ENCODE measurements at regions not wholly inside any gene's neighbourhood (a gene's known extent, or its start where the extent isn't known, plus 50 kb on each side); places are given as distances from the start of the nearest gene placed in this dataset.
A peak's percentile ranks its signal among the peaks of the same experiment; 100 is the strongest.

GRCh38 chr13:29999492-30000369 lies 149.3 kb upstream of the UBL3 start:
- no peak overlapping the region for H3K27ac Mint-ChIP-seq
- H3K36me3 Mint-ChIP-seq, result no peaks in the 10 kb centered on the region
- no peak for DNase-seq (ENCODE audit: low spot score in 2 of 2)

DNA sequence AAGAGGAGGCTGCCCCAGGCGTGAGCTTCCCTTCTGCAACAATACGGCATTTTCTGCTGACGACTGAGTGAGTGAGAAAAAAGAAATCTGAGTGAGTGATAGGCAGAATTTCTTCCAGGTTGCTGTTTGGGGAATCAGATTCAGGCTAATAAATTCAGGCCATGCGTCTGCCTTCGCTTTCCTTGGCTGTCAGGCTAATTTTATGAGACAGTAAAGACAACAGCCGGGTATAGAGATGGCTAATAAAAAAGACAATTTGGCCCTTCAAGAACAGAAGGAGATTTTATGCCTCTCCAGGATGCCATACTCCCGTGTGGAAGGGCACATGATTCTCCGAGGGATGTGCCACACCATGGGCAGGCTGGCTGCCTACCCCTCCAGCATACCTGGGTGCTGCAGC lies 145.9 kb upstream of the UBL3 start:
- no peak for ATAC-seq
- Mint-ChIP-seq H3K36me3 (no peaks in the 10 kb centered on the region), H3K9me3 (no peaks in the 10 kb centered on the region), H3K27ac (no peak overlapping the region), H3K4me3 (no peak overlapping the region), H3K4me1 (no peaks in the 10 kb centered on the region)
- no peak for DNase-seq (ENCODE audit: low spot score in 2 of 2)

More at GRCh38 chr13:29999492-30000369, 149.3 kb upstream of the UBL3 start:
- Mint-ChIP-seq H3K4me1 (peaks cover 6% of the 10 kb centered on the region), H3K4me3 (no peak overlapping the region), H3K9me3 (no peaks in the 10 kb centered on the region)
- ATAC-seq, result no peak

DNA sequence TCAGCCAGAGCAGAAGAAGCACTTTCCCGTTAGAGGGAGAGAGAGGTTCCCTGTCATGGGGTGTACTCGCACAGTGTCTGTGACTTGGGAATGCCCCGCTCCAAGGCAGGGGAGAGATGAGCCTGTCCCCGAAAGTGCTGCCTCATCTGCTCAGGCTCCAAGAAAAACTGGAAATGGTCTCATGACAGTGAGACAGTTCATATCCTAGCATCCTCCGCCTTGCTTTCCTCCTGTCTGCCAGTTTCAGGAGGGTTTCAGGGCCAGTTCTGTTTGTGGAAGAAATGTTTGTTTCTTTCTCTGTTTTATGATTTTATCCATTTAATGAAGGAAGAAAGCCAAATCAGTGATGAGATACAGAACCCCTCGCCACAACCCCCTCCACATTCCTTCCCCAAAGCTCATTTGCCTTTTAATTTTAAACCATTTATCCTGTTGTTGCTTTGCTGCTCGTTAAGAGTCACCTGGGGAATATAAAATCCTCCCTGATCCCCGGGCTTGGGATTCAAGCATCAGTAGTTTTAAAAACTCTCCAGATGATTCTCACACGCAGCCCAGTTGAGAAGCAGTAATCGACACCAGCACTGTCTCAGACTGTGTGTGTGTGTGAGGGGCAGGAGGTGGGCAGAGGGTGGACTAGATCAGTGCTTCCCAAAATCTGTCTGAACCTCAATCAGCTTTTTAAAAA lies 144.6 kb upstream of the UBL3 start:
- no peaks in the 10 kb centered on the region for H3K4me1 Mint-ChIP-seq
- DNase-seq (ENCODE audit: low spot score in 2 of 2), result no peak
- no peaks in the 10 kb centered on the region for H3K36me3 Mint-ChIP-seq
- no peak overlapping the region for H3K4me3 Mint-ChIP-seq
- no peak for ATAC-seq
- H3K9me3 Mint-ChIP-seq, result no peaks in the 10 kb centered on the region
- no peak overlapping the region for H3K27ac Mint-ChIP-seq

DNA sequence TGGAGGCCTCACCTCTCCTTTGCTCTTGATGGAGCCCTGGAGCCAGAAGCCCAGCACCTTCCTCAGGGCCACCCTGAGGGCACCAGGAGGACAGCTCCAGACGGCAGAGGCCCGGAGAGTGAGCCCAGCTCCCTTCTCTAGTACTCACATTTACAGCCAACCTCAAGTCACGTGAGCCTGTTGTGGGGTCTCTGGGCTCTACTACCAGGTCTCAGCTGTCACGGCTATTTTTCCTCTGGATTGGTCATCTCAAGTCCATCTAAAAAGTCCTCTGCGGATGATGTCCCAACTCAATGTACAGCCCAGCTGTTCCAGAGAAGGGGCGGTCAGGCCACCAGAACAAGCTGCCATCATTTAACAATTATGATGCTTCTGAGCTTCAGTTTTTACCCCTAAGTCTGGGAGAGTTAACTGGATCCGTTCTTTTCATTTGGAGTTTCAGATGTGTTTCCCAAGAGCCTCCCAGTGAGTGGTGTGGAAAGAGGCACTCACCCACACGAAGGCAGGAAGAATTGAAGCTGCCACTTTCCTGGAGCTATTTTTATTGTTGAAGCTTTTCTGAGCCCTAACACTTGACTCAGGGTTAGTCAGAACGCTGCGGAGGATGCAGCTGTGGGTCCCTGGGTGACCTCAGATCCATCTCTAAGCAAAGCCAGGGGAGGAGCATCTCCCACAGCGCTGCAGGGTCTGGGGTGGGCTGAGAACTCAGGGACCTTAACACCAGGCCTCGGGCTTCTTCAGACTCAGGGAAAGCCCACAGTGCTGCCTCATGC lies 143.5 kb upstream of the UBL3 start:
- Mint-ChIP-seq H3K4me3 (no peak overlapping the region), H3K4me1 (no peaks in the 10 kb centered on the region), H3K36me3 (no peaks in the 10 kb centered on the region), H3K9me3 (no peaks in the 10 kb centered on the region), H3K27ac (no peak overlapping the region)
- DNase-seq (ENCODE audit: low spot score in 2 of 2) (no peak), ATAC-seq (no peak)

- no peak overlapping the region for H3K4me3 Mint-ChIP-seq
- H3K27ac Mint-ChIP-seq, result no peak overlapping the region
- H3K4me1 Mint-ChIP-seq, result no peaks in the 10 kb centered on the region
- peaks cover 1% of the 10 kb centered on the region for H3K9me3 Mint-ChIP-seq
- DNase-seq (ENCODE audit: low spot score in 2 of 2) (no peak), ATAC-seq (no peak)
- H3K36me3 Mint-ChIP-seq, result no peaks in the 10 kb centered on the region
Observed at GRCh38 chr13:29993196-29993595, 142.8 kb upstream of the UBL3 start.

DNA sequence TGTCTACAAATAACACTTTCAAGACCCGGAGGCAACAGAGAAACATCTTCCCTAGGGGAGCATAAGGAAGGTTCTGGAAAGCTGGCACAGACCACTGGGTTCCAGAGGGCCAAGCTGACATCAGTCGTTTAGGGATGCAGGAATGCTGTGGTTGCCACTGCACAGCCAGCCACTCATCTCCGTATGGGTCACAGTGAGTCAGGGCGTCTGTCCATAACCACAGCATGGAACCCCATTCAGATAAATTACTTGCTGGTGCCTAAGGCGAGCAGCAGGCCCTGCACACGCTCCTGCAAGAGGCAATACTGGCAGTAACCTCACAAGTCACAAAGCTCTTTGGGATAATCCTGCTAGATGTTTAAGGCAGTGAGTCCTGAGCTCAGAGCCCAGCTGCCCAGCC lies 140.9 kb upstream of the UBL3 start:
- ATAC-seq (no peak), DNase-seq (ENCODE audit: low spot score in 2 of 2) (no peak)
- H3K27ac Mint-ChIP-seq, result no peak overlapping the region
- H3K36me3 Mint-ChIP-seq, result no peaks in the 10 kb centered on the region
- H3K9me3 Mint-ChIP-seq, result peaks cover 13% of the 10 kb centered on the region
- H3K4me3 Mint-ChIP-seq, result no peak overlapping the region
- H3K4me1 Mint-ChIP-seq, result no peaks in the 10 kb centered on the region

- DNase-seq (ENCODE audit: low spot score in 2 of 2) (no peak), ATAC-seq (no peak)
- Mint-ChIP-seq H3K36me3 (no peaks in the 10 kb centered on the region), H3K27ac (no peak overlapping the region), H3K4me1 (no peaks in the 10 kb centered on the region), H3K9me3 (peaks cover 13% of the 10 kb centered on the region), H3K4me3 (no peak overlapping the region)
Observed at GRCh38 chr13:29987340-29987739, 136.9 kb upstream of the UBL3 start.

GRCh38 chr13:29980339-29980738 lies 129.9 kb upstream of the UBL3 start:
- H3K27ac Mint-ChIP-seq, result no peak overlapping the region
- no peaks in the 10 kb centered on the region for H3K36me3 Mint-ChIP-seq
- DNase-seq (ENCODE audit: low spot score in 2 of 2), result peak in 1 of 2 donors; percentile 26
- H3K4me3 Mint-ChIP-seq, result no peak overlapping the region
- H3K9me3 Mint-ChIP-seq, result no peaks in the 10 kb centered on the region
- ATAC-seq, result no peak
- H3K4me1 Mint-ChIP-seq, result peaks cover 6% of the 10 kb centered on the region

DNA sequence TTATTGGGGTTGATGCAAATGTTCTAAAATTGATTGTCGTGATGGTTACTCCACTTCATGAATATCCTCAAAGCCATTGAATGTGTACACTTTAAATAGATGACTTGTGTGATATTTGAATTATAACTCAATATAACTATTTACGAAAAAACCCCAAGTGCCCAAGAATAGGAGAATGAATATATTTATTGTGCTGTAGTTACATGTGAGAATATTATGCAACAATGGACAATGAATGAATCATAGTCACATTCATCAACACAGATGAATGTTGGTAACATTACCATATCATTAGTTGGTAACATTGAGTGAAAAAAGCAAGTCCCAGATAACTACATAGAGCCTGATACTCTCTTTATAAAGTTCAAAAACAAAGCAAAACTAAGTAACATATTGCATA lies 127.8 kb upstream of the UBL3 start:
- ATAC-seq, result no peak
- DNase-seq (ENCODE audit: low spot score in 2 of 2), result no peak
- no peaks in the 10 kb centered on the region for H3K9me3 Mint-ChIP-seq
- H3K4me1 Mint-ChIP-seq, result peaks cover 6% of the 10 kb centered on the region
- no peak overlapping the region for H3K27ac Mint-ChIP-seq
- H3K36me3 Mint-ChIP-seq, result no peaks in the 10 kb centered on the region
- no peak overlapping the region for H3K4me3 Mint-ChIP-seq

DNA sequence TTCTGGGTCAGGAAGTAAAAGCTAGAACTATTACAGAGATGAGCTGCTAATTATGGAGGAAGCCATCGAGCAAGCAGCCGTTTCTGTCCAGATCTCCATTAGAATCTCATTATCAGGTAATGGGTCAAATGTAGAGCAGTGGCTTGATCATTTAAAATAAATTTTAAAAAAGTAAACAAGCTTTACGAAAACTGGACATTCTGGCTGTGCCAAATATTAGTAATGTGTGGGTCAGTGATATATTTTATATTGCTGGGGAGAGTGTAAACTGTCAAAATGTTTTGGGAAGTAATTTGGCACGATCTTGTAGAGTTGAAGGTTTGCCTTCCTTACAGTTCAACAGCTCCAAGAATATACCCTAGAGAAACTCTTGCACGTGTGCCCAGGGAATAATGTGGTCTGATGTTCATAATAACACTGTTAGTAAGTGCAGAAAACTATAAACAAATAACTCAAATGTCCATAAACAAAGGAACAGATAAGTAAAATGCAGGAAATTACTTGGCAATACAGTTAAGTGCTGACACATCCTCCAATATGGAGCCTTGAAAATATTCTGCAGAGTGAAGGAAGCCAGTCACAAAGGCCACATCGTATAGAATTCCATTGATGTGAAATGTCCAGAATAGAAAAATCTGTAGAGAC lies 127.2 kb upstream of the UBL3 start:
- H3K4me3 Mint-ChIP-seq, result no peak overlapping the region
- H3K36me3 Mint-ChIP-seq, result no peaks in the 10 kb centered on the region
- no peak for ATAC-seq
- no peak for DNase-seq (ENCODE audit: low spot score in 2 of 2)
- no peak overlapping the region for H3K27ac Mint-ChIP-seq
- H3K9me3 Mint-ChIP-seq, result no peaks in the 10 kb centered on the region
- peaks cover 6% of the 10 kb centered on the region for H3K4me1 Mint-ChIP-seq

DNA sequence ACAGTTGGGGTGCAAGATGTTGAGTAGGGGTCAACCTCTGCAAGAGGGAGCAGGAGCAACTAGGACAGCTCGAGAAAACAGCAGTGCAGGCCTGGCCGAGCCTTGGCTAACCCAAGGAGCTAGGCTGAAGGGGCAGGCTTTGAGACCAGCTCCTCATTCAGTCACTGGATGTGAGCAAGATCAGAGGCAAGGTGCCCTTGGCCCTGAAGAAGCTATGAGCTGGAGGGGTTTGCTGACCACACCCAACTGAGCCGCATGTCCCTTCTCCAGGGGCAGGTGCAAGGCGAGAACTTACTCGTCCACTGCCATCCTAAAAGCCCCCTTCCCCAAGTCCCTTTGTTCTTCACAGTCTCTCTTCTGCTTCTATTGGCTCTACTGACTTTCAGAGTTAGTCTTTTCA lies 126.1 kb upstream of the UBL3 start:
- Mint-ChIP-seq H3K36me3 (no peaks in the 10 kb centered on the region), H3K9me3 (no peaks in the 10 kb centered on the region), H3K27ac (no peak overlapping the region), H3K4me1 (peaks cover 6% of the 10 kb centered on the region), H3K4me3 (no peak overlapping the region)
- DNase-seq (ENCODE audit: low spot score in 2 of 2), result peak in 1 of 2 donors; percentile 23
- no peak for ATAC-seq

DNA sequence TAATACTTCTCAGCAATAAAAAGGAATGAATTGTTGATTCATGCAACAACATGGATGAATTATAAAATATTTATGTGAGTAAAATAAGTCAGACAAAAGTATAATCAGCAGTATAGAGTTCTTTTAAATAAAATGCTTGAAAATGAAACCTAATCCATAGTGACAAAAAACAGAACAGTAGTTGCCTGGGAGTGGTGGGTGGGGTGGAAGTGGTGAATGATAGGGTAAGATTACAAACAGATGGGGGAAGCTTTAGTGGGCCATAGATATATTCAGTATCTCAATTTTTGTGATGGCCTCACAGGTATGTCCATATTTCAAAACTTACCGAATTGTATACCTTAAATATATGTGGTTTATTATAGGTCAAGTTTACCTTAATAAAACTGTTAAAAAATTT lies 124.9 kb upstream of the UBL3 start:
- DNase-seq (ENCODE audit: low spot score in 2 of 2) (no peak), ATAC-seq (no peak)
- no peaks in the 10 kb centered on the region for H3K9me3 Mint-ChIP-seq
- no peak overlapping the region for H3K4me3 Mint-ChIP-seq
- H3K36me3 Mint-ChIP-seq, result no peaks in the 10 kb centered on the region
- H3K27ac Mint-ChIP-seq, result no peak overlapping the region
- H3K4me1 Mint-ChIP-seq, result peaks cover 6% of the 10 kb centered on the region

DNA sequence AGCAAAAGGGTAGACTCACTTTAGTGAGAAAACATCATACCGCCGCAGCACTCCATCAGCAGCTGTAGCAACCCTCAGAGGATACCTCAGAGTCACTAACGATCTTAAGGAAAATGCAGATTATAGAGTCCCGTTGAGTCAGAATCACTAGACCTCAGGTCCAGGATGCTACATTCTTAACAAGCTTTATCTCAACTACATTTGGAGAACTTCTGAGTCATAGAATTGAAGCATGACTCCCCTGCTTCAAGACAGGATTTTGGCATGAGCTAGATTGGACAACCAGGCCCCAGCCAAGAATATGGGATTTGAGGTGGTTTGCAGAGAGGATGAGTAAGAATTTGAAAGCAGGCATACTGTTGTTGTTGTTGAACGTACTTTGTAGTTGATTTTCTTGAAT lies 118.9 kb upstream of the UBL3 start:
- H3K36me3 Mint-ChIP-seq, result no peaks in the 10 kb centered on the region
- ATAC-seq, result no peak
- peaks cover 2% of the 10 kb centered on the region for H3K9me3 Mint-ChIP-seq
- H3K4me3 Mint-ChIP-seq, result no peak overlapping the region
- DNase-seq (ENCODE audit: low spot score in 2 of 2), result no peak
- H3K4me1 Mint-ChIP-seq, result no peaks in the 10 kb centered on the region
- H3K27ac Mint-ChIP-seq, result no peak overlapping the region

DNA sequence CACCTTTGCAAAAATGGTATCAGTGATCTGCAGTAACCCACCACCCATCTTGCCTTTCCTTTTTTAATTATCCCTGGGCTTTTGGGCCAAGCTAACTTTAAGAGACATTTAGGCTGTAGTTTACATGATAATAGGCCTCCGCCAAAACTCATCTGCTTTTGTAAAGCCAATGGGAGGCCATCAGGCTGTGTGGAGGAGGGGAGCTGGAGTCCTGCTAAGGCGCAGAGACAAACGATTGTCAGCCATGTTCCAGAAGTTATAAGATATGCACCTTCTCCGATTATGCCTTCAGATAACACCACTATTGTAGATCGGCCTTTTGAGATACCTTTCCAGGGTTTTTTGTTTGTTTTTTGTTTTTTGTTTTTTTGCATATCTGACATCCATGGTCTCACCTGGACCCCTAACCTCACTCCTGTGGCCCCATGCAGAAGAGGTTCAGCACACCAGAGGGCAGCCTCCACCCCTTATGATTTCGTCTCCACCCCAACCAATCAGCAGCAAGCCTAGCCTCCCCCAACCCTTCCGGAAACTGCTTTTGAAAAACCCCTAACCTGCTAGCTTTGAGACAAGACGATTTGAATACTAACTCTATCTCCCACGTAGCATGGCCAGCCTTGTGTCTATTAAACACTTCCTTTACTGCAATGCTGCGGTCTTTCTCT lies 113.9 kb upstream of the UBL3 start:
- Mint-ChIP-seq H3K36me3 (no peaks in the 10 kb centered on the region), H3K4me3 (no peak overlapping the region)
- no peak for ATAC-seq

DNA sequence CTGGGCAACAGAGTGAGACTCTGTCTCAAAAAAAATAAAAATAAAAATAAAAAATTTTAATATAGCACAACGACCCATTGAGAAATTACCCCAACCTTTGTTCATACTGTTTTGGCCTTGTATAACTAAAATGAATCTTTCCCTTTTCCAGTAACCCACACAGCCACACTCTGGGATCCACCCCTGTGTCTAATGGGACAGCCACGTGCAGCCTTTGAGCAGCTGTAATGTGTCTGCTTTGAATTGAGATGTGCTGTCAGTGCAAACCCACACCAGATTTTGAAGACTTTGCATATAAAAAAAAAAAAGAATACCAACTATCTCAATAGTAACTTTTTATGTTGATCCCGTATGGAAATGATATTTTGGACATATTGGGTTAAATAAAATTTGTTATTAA lies 112.7 kb upstream of the UBL3 start:
- H3K27ac Mint-ChIP-seq, result no peak overlapping the region
- H3K4me1 Mint-ChIP-seq, result peaks cover 6% of the 10 kb centered on the region
- DNase-seq (ENCODE audit: low spot score in 2 of 2) (no peak), ATAC-seq (no peak)
- no peak overlapping the region for H3K4me3 Mint-ChIP-seq
- H3K36me3 Mint-ChIP-seq, result no peaks in the 10 kb centered on the region
- peaks cover 2% of the 10 kb centered on the region for H3K9me3 Mint-ChIP-seq

More for the DNA sequence above, 113.9 kb upstream of the UBL3 start:
- Mint-ChIP-seq H3K4me1 (peaks cover 6% of the 10 kb centered on the region), H3K9me3 (peaks cover 2% of the 10 kb centered on the region), H3K27ac (no peak overlapping the region)
- DNase-seq (ENCODE audit: low spot score in 2 of 2), result no peak

All from stimulated activated effector memory CD8-positive, alpha-beta T cell treated with anti-CD3 and anti-CD28 coated beads, Interleukin-12 subunit alpha, Interleukin-12 subunit beta, amount 100 ng/mL, for 72 hours (primary cell).